K562 (cell line): ENCODE measurements at regions not wholly inside any gene's neighbourhood (a gene's known extent, or its start where the extent isn't known, plus 50 kb on each side); places are given as distances from the start of the nearest gene placed in this dataset.

Source experiments
- ATAC-seq: fragments of 200-7000 bp; cut with Tn5 transposase; 3 replicates; pipeline ENCODE4 v1.9.1; 2020; ENCODE audit warnings: moderate library complexity
- BruUV-seq: library from RNA; stranded (reverse); fragments of 400-500 nt; replicated peaks from 2 replicates; lab custom pipeline; 2021; lab: Mats Ljungman, UMichigan
- CTCF ChIA-PET: fragments of 300-600 bp; formaldehyde crosslinking; extraction: SDS; loops from one replicate; lab custom pipeline; 2021; ENCODE audit warnings: low intra/inter-chr PET ratio; lab: Yijun Ruan, JAX
- POLR2A ChIA-PET: fragments of 300-600, 350-650 bp; sonication (Branson Sonifier 250); formaldehyde crosslinking; extraction: SDS; loops from one replicate; lab custom pipeline; 2021; ENCODE audit warnings: antibody characterized with exemption, inconsistent platforms; lab: Yijun Ruan, JAX
- DNase-seq, 4 experiments: peaks; one replicate each; pipeline versions ENCODE4 v3.0.0 to v3.0.0-alpha.2; 2011 to 2018; ENCODE audit warnings: low spot score in 3 of 4, mixed read lengths in 3 of 4; ENCODE audit errors: extremely low read depth in 1 of 4
- FAIRE-seq: peaks from 2 replicates; lab custom pipeline; 2011; peaks lifted over from hg19 to GRCh38; lab: Jason Lieb, UNC
- H2AFZ ChIP-seq: 2 replicates; pipeline ENCODE4 v1.6.0; 2011; ENCODE audit warnings: low read depth, low read length, control low read depth, inconsistent platforms
- H3K27ac ChIP-seq: fragments of 200-600 bp; 3 replicates; pipeline ENCODE4 v1.8.0; 2011; ENCODE audit warnings: low read depth, mild to moderate bottlenecking, control low read depth, inconsistent platforms, low read length, moderate library complexity, mixed read lengths; ENCODE audit errors: extremely low read depth
- H3K27me3 ChIP-seq, 2 experiments: fragments of 300-600 bp in 1 of 2; 2 replicates in 1 of 2; 3 replicates in 1 of 2; pipeline versions ENCODE4 v1.6.0 to v1.8.0; 2011; ENCODE audit warnings: inconsistent platforms in 2 of 2, low read length in 2 of 2, mild to moderate bottlenecking in 1 of 2, mixed read lengths in 1 of 2, moderate library complexity in 1 of 2; ENCODE audit not compliant: control insufficient read depth in 2 of 2, insufficient read depth in 2 of 2
- H3K36me3 ChIP-seq: fragments of 300-600 bp; 3 replicates; pipeline ENCODE4 v1.8.0; 2011; ENCODE audit warnings: mild to moderate bottlenecking, low read length, inconsistent platforms; ENCODE audit not compliant: control insufficient read depth, insufficient read depth
- H3K4me1 ChIP-seq, 2 experiments: fragments of 200-600 bp in 1 of 2; replicated peaks in 1 of 2; 2 replicates in 1 of 2; 3 replicates in 1 of 2; pipeline versions ENCODE4 v1.5.1 to v1.8.0; 2011; ENCODE audit warnings: inconsistent platforms in 2 of 2, low read length in 2 of 2, mild to moderate bottlenecking in 1 of 2, mixed read lengths in 1 of 2, moderate library complexity in 1 of 2; ENCODE audit not compliant: control insufficient read depth in 2 of 2, insufficient read depth in 2 of 2
- H3K4me2 ChIP-seq: 2 replicates; pipeline ENCODE4 v1.6.1; 2011; ENCODE audit warnings: low read length, control low read depth, inconsistent platforms, mixed read lengths; ENCODE audit not compliant: insufficient read depth
- H3K4me3 ChIP-seq: fragments of 200-600 bp; sonication (generic), shearing (Covaris generic); 2 replicates; pipeline ENCODE4 v1.5.1; 2016; ENCODE audit warnings: control low read depth, inconsistent platforms
- H3K79me2 ChIP-seq: fragments of 200-600 bp; 3 replicates; pipeline ENCODE4 v1.8.0; 2011; ENCODE audit warnings: low read length, inconsistent platforms; ENCODE audit not compliant: control insufficient read depth, insufficient read depth
- H3K9ac ChIP-seq, 2 experiments: 2 replicates each; pipeline versions ENCODE4 v1.6.0 to v1.6.1; 2011; ENCODE audit warnings: low read depth in 2 of 2, low read length in 2 of 2, control low read depth in 1 of 2, inconsistent platforms in 1 of 2, mild to moderate bottlenecking in 1 of 2, mixed read lengths in 1 of 2; ENCODE audit not compliant: insufficient read depth in 1 of 2
- H3K9me1 ChIP-seq: one replicate; pipeline ENCODE4 v1.6.0; 2011; ENCODE audit warnings: inconsistent platforms, mild to moderate bottlenecking, low read length, moderate library complexity; ENCODE audit not compliant: control insufficient read depth, insufficient read depth
- H3K9me3 ChIP-seq: replicated peaks from 2 replicates; pipeline ENCODE4 v1.5.1; 2011; ENCODE audit warnings: low read depth, low read length, inconsistent platforms; ENCODE audit not compliant: control insufficient read depth, insufficient read depth
- H4K20me1 ChIP-seq: replicated peaks from 2 replicates; pipeline ENCODE4 v1.6.1; 2011; ENCODE audit warnings: low read length, inconsistent platforms, mixed read lengths; ENCODE audit not compliant: control insufficient read depth, insufficient read depth
- AFF4 ChIP-seq: sonication (generic); formaldehyde crosslinking; IDR thresholded peaks from 2 replicates; pipeline ENCODE4 v1.8.0; 2023; ENCODE audit warnings: mild to moderate bottlenecking, missing genetic modification reagents
- E4F1 ChIP-seq: fragments of 250-450 bp; sonication (Bioruptor Pico); IDR thresholded peaks from 2 replicates; pipeline ENCODE4 v1.5.0; 2021; ENCODE audit warnings: mild to moderate bottlenecking, borderline replicate concordance
- ESRRA ChIP-seq: fragments of 450-650 bp; IDR thresholded peaks from 2 replicates; pipeline ENCODE4 v1.6.1; 2014; ENCODE audit warnings: low read depth, mild to moderate bottlenecking, moderate library complexity, borderline replicate concordance
- MECOM ChIP-seq: fragments of 250-450 bp; sonication (Bioruptor Pico); IDR thresholded peaks from 2 replicates; pipeline ENCODE4 v1.8.0; 2022; ENCODE audit warnings: inconsistent platforms
- PHB2 ChIP-seq: fragments of 450-650 bp; IDR thresholded peaks from 2 replicates; pipeline ENCODE4 v1.6.1; 2017; ENCODE audit warnings: low read depth
- PML ChIP-seq: IDR thresholded peaks from 2 replicates; pipeline ENCODE4 v1.6.1; 2012; ENCODE audit warnings: low read length, inconsistent platforms
- RAD51 ChIP-seq: fragments of 450-650 bp; IDR thresholded peaks from 2 replicates; pipeline ENCODE4 v1.7.1; 2016; ENCODE audit warnings: low read depth, mild to moderate bottlenecking, borderline replicate concordance
- SPI1 ChIP-seq: IDR thresholded peaks from 2 replicates; pipeline ENCODE4 v1.6.1; 2011; ENCODE audit warnings: low read depth, low read length, control low read depth, borderline replicate concordance
- SREBF2 ChIP-seq: sonication (generic); formaldehyde crosslinking; IDR thresholded peaks from 2 replicates; pipeline ENCODE4 v1.4.0; 2020; ENCODE audit warnings: mild to moderate bottlenecking, missing genetic modification reagents
- ZNF41 ChIP-seq: fragments of 250-450 bp; sonication (Bioruptor Pico); conservative IDR thresholded peaks from 2 replicates; pipeline ENCODE4 v1.4.0; 2020; ENCODE audit warnings: mild to moderate bottlenecking
- ZNF444 ChIP-seq: fragments of 250-450 bp; sonication (Bioruptor Pico); IDR thresholded peaks from 2 replicates; pipeline ENCODE4 v1.4.0; 2020; ENCODE audit warnings: mild to moderate bottlenecking, moderate library complexity
- WGBS: fragments of 100-300 bp; shearing (Covaris generic); methylation state at CpG from one replicate; pipeline ENCODE4 v1.1.6; 2016; ENCODE audit warnings: low coverage, mixed read lengths; ENCODE audit not compliant: insufficient coverage; ENCODE audit errors: missing lambda C conversion rate; 5-methylcytosine and 5-hydroxymethylcytosine counted together
- in situ Hi-C: fragments of 300-500 bp; cut with MboI; formaldehyde crosslinking; loops from 4 replicates; pipeline ENCODE4 v1.15.0; 2018; ENCODE audit warnings: inconsistent platforms, mixed read lengths
- intact Hi-C: fragments of 100-400 bp; cut with micrococcal nuclease; formaldehyde crosslinking; loops from 2 replicates; pipeline ENCODE4 v1.14.2; 2022

- no peak for TF ChIP-seq AFF4
- TF ChIP-seq ZNF444 (CRISPR knock-in tag): no peak
These were observed 73.9 kb upstream of the WWC1 start (continued) for GRCh38 chr5:168217497-168217896.

GRCh38 chr5:168218746-168219145 is 72.7 kb upstream of the WWC1 start:
- no peaks in the 10 kb centered on the region for H3K9me1 ChIP-seq
- no peaks in the 10 kb centered on the region; a peak in 1 of 5 replicates for H3K27me3 ChIP-seq
- no peaks in the 10 kb centered on the region for H4K20me1 ChIP-seq
- H3K4me1 ChIP-seq: no peaks in the 10 kb centered on the region
- H3K79me2 ChIP-seq: no peaks in the 10 kb centered on the region
- ChIA-PET CTCF (no interaction called here), POLR2A (no interaction called here)
- H2AFZ ChIP-seq: no peak overlapping the region
- ATAC-seq (no peak), FAIRE-seq (no peak), DNase-seq (no peak)
- no TSS peak for BruUV-seq
- intact Hi-C loops (loop anchor here (1.0 kb wide), 2 partner anchors 104 to 495 kb away; no protein-coding TSS in a partner anchor), in situ Hi-C loops (no loop called here)
- H3K4me3 ChIP-seq: no peak overlapping the region
- no peak overlapping the region for H3K27ac ChIP-seq
- H3K9me3 ChIP-seq: no peaks in the 10 kb centered on the region
- H3K9ac ChIP-seq: no peak overlapping the region
- TF ChIP-seq SREBF2 (CRISPR knock-in tag): no peak
- no peak for TF ChIP-seq MECOM
- no peak for TF ChIP-seq RAD51
- no peak for TF ChIP-seq SPI1
- no peak for TF ChIP-seq ESRRA
- no peak for TF ChIP-seq E4F1 (CRISPR knock-in tag)
- TF ChIP-seq PML: no peak
- no peak for TF ChIP-seq PHB2
- no peak for TF ChIP-seq ZNF41
- H3K4me2 ChIP-seq: no peak overlapping the region
- no peaks in the 10 kb centered on the region for H3K36me3 ChIP-seq
- WGBS: 0% methylated on average over 9 of the region's 9 CpGs
